ENCODE measurements at regions not wholly inside any gene's neighbourhood (a gene's known extent, or its start where the extent isn't known, plus 50 kb on each side); places are given as distances from the start of the nearest gene placed in this dataset.

GRCh38 chr2:105570326-105570725 is 171.5 kb upstream of the FHL2 start:
- H3K27ac ChIP-seq (ENCODE audit: low read length), result no peak overlapping the region
- no peaks in the 10 kb centered on the region for H4K20me1 ChIP-seq (ENCODE audit: insufficient read depth)
- no peak overlapping the region for H3K4me2 ChIP-seq (ENCODE audit: low read length)
- no peak for TF ChIP-seq EZH2 (IDR thresholded peaks at IDR 0.05; ENCODE audit: borderline replicate concordance, insufficient read depth, low read length, poor library complexity, severe bottlenecking)
- H3K79me2 ChIP-seq (replicated peaks; ENCODE audit: insufficient read depth, low read length), result no peaks in the 10 kb centered on the region
- H3K27me3 ChIP-seq (ENCODE audit: insufficient read depth, low read depth, low read length), result no peaks in the 10 kb centered on the region
- no peaks in the 10 kb centered on the region for H3F3A ChIP-seq (ENCODE audit: insufficient read depth, low read length, poor library complexity, severe bottlenecking)
- no peak overlapping the region for H3K9ac ChIP-seq (ENCODE audit: low read length)
- no peak overlapping the region for H3K4me3 ChIP-seq (ENCODE audit: low read length)
- H3K9me2 ChIP-seq (ENCODE audit: insufficient read depth, low read length), result no peaks in the 10 kb centered on the region
- no peaks in the 10 kb centered on the region for H3K36me3 ChIP-seq (ENCODE audit: insufficient read depth, low read length)
- no peaks in the 10 kb centered on the region for H3K9me3 ChIP-seq (ENCODE audit: low read length)
- no peak overlapping the region for H2AFZ ChIP-seq (ENCODE audit: low read depth, low read length)

GRCh38 chr2:105569606-105570005 is 170.8 kb upstream of the FHL2 start:
- no peaks in the 10 kb centered on the region for H3K27me3 ChIP-seq (ENCODE audit: insufficient read depth, low read depth, low read length)
- H3K4me3 ChIP-seq (ENCODE audit: low read length), result no peak overlapping the region
- no peaks in the 10 kb centered on the region for H3K9me3 ChIP-seq (ENCODE audit: low read length)
- H3K27ac ChIP-seq (ENCODE audit: low read length), result no peak overlapping the region
- no peaks in the 10 kb centered on the region for H3F3A ChIP-seq (ENCODE audit: insufficient read depth, low read length, poor library complexity, severe bottlenecking)
- H3K36me3 ChIP-seq (ENCODE audit: insufficient read depth, low read length), result no peaks in the 10 kb centered on the region
- H3K4me2 ChIP-seq (ENCODE audit: low read length), result no peak overlapping the region
- no peak for TF ChIP-seq REST (IDR thresholded peaks at IDR 0.05; ENCODE audit: borderline replicate concordance)
- TF ChIP-seq RAD21 (conservative IDR thresholded peaks at IDR 0.05), result no peak
- no peak for TF ChIP-seq MXI1 (conservative IDR thresholded peaks at IDR 0.05; ENCODE audit: poor library complexity, severe bottlenecking)
- TF ChIP-seq TAF1 (IDR thresholded peaks at IDR 0.05; ENCODE audit: low read depth), result no peak
- TF ChIP-seq SMC3 (conservative IDR thresholded peaks at IDR 0.05; ENCODE audit: poor library complexity), result no peak
- no peak for TF ChIP-seq CTCF (IDR thresholded peaks at IDR 0.05; ENCODE audit: poor library complexity, severe bottlenecking)
- TF ChIP-seq POLR2AphosphoS5 (IDR thresholded peaks at IDR 0.05), result no peak
- no peak for TF ChIP-seq EP300 (conservative IDR thresholded peaks at IDR 0.05; ENCODE audit: poor library complexity, severe bottlenecking)
- no peak for TF ChIP-seq EZH2 (IDR thresholded peaks at IDR 0.05; ENCODE audit: borderline replicate concordance, insufficient read depth, low read length, poor library complexity, severe bottlenecking)
- H3K9me2 ChIP-seq (ENCODE audit: insufficient read depth, low read length), result no peaks in the 10 kb centered on the region
- H2AFZ ChIP-seq (ENCODE audit: low read depth, low read length), result no peak overlapping the region
- H3K79me2 ChIP-seq (replicated peaks; ENCODE audit: insufficient read depth, low read length), result no peaks in the 10 kb centered on the region
- H3K9ac ChIP-seq (ENCODE audit: low read length), result no peak overlapping the region
- no peaks in the 10 kb centered on the region for H4K20me1 ChIP-seq (ENCODE audit: insufficient read depth)

- no peak for TF ChIP-seq SMC3 (conservative IDR thresholded peaks at IDR 0.05; ENCODE audit: poor library complexity)
- TF ChIP-seq CTCF (IDR thresholded peaks at IDR 0.05; ENCODE audit: poor library complexity, severe bottlenecking), result no peak
- TF ChIP-seq TAF1 (IDR thresholded peaks at IDR 0.05; ENCODE audit: low read depth), result no peak
- no peak for TF ChIP-seq POLR2AphosphoS5 (IDR thresholded peaks at IDR 0.05)
- no peak for TF ChIP-seq EP300 (conservative IDR thresholded peaks at IDR 0.05; ENCODE audit: poor library complexity, severe bottlenecking)
- TF ChIP-seq EZH2 (IDR thresholded peaks at IDR 0.05; ENCODE audit: borderline replicate concordance, insufficient read depth, low read length, poor library complexity, severe bottlenecking), result no peak
- no peak for TF ChIP-seq MXI1 (conservative IDR thresholded peaks at IDR 0.05; ENCODE audit: poor library complexity, severe bottlenecking)
- H2AFZ ChIP-seq (ENCODE audit: low read depth, low read length), result no peak overlapping the region
- no peaks in the 10 kb centered on the region for H3K36me3 ChIP-seq (ENCODE audit: insufficient read depth, low read length)
- H3K9me3 ChIP-seq (ENCODE audit: low read length), result no peaks in the 10 kb centered on the region
- no peaks in the 10 kb centered on the region for H3F3A ChIP-seq (ENCODE audit: insufficient read depth, low read length, poor library complexity, severe bottlenecking)
- H4K20me1 ChIP-seq (ENCODE audit: insufficient read depth), result no peaks in the 10 kb centered on the region
- H3K27ac ChIP-seq (ENCODE audit: low read length), result no peak overlapping the region
- H3K9ac ChIP-seq (ENCODE audit: low read length), result no peak overlapping the region
- no peaks in the 10 kb centered on the region for H3K27me3 ChIP-seq (ENCODE audit: insufficient read depth, low read depth, low read length)
- no peaks in the 10 kb centered on the region for H3K9me2 ChIP-seq (ENCODE audit: insufficient read depth, low read length)
- no peak overlapping the region for H3K4me3 ChIP-seq (ENCODE audit: low read length)
- H3K79me2 ChIP-seq (replicated peaks; ENCODE audit: insufficient read depth, low read length), result no peaks in the 10 kb centered on the region
- no peak overlapping the region for H3K4me2 ChIP-seq (ENCODE audit: low read length)
Observed at GRCh38 chr2:105567996-105568494, 169.2 kb upstream of the FHL2 start.
